Heart right ventricle (tissue), 16 donors: ENCODE measurements at regions not wholly inside any gene's neighbourhood (a gene's known extent, or its start where the extent isn't known, plus 50 kb on each side); places are given as distances from the start of the nearest gene placed in this dataset.
"Not testable (repeated sequence)": the region's sequence is repeated elsewhere in the genome, so short reads cannot be mapped to it uniquely, and the experiment has no call there.

Experiments
- ATAC-seq, 8 donors: fragments of 200-7000 bp; cut with Tn5 transposase; one replicate each; pipeline ENCODE4 v1.9.1; 2020; ENCODE audit warnings: mild to moderate bottlenecking in 8 of 8, moderate library complexity in 8 of 8, moderate number of reproducible peaks in 1 of 8
- DNase-seq, 2 donors: peaks; one replicate each; pipeline ENCODE4 v3.0.0-alpha.2; 2020
- H3K27ac ChIP-seq, 10 donors: fragments of 200-600 bp; sonication (generic) in 2 of 10; one replicate each; pipeline versions ENCODE4 v1.5.0 to v1.8.0; 2020 to 2022; ENCODE audit warnings: mild to moderate bottlenecking in 3 of 10
- H3K27me3 ChIP-seq, 7 donors: fragments of 200-600 bp; one replicate each; pipeline ENCODE4 v1.8.0; 2021 to 2022; ENCODE audit warnings: mild to moderate bottlenecking in 2 of 7
- H3K36me3 ChIP-seq, 9 donors: fragments of 200-600 bp; sonication (generic) in 1 of 9; one replicate each; pipeline versions ENCODE4 v1.5.0 to v1.8.0; 2020 to 2022; ENCODE audit warnings: mild to moderate bottlenecking in 2 of 9
- H3K4me1 ChIP-seq, 9 donors: fragments of 200-600 bp; sonication (generic) in 1 of 9; one replicate each; pipeline versions ENCODE4 v1.5.0 to v1.8.0; 2020 to 2022; ENCODE audit warnings: mild to moderate bottlenecking in 4 of 9
- H3K4me3 ChIP-seq, 10 donors: fragments of 200-600 bp; sonication (generic) in 2 of 10; one replicate each; pipeline versions ENCODE4 v1.5.0 to v1.8.0; 2020 to 2022; ENCODE audit warnings: mild to moderate bottlenecking in 7 of 10, moderate library complexity in 2 of 10
- H3K9me3 ChIP-seq, 11 donors: fragments of 200-600 bp in 10 of 11; sonication (generic) in 2 of 11; one replicate each; pipeline versions ENCODE4 v1.5.0 to v1.8.0; 2013 to 2022; ENCODE audit warnings: mild to moderate bottlenecking in 2 of 11, control low read depth in 1 of 11, moderate library complexity in 1 of 11
- CTCF ChIP-seq, 9 donors: fragments of 200-600 bp; sonication (generic) in 2 of 9; IDR thresholded peaks; one replicate each; pipeline versions ENCODE4 v1.5.0 to v1.8.0; 2021 to 2022; ENCODE audit warnings: antibody characterized with exemption in 9 of 9, mild to moderate bottlenecking in 5 of 9, moderate library complexity in 1 of 9
- WGBS, 2 donors: extraction: QIAGEN DNeasy Blood & Tissue Kit; methylation state at CpG; one replicate each; pipeline ENCODE4 v1.1.7; 2013; ENCODE audit warnings: inconsistent platforms in 1 of 2; 5-methylcytosine and 5-hydroxymethylcytosine counted together
- intact Hi-C, 10 donors: fragments of 100-400 bp; cut with DNase I; formaldehyde crosslinking; loops; one replicate each; pipeline versions ENCODE4 v1.11.1 to v1.14.2; 2022
- donor health status: Arrhythmogenic right ventricular cardiomyopathy.
- donor health status: ischemic (EF 13 %, LVEDD 7.1; RV severe dilation, severe dysfunction).
- donor health status: healthy with polysubstance abuse.
- donor health status: DM: no; HTN: yes; CAD: no.
- donor health status: DM: no; HTN: no; CAD: no.
- donor health status: ischemic (EF 25% LVEDD 6.9; RV normal size, moderate dysfunction).
- donor health status: ischemic (EF 25% LVEDD 5.7; RV mildly dilated, moderate dysfunction).
- donor health status: healthy.
- donor health status: DM: yes; HTN: yes; CAD: no.
- donor health status: Ischemic cardiomyopathy.
- donor health status: ischemic (EF 35%, LVEDD 5.7; RV mildly dilated, moderate dysfunction).
- donor health status: nonischemic (EF 11% LVEDD 7.7; RV severe dilation, severe dysfunction).
- donor health status: DM: yes; HTN: yes; CAD: no.
- donor health status: PGD.
- donor health status: ischemic (EF 29% LVEDD 5.4; RV normal size, mild dysfunction).
- donor health status: nonischemic (EF 23%, LVEDD 6.1; RV moderate dilation, normal function).

GRCh38 chr21:8992731-8993174 is 1528.6 kb upstream of the TPTE start:
- Histone ChIP-seq H3K4me3 (no peak overlapping the region), H3K27ac (no peak overlapping the region), H3K4me1 (no peaks in the 10 kb centered on the region), H3K27me3 (peaks cover 0 to 66% (median 58%) of the 10 kb centered on the region in 7 donors), H3K9me3 (peaks cover 0 to 79% (median 4%) of the 10 kb centered on the region in 11 donors), H3K36me3 (no peaks in the 10 kb centered on the region)
- WGBS, 2 donors: 53 to 55% methylated on average over 6 of the region's 6 CpGs
- ATAC-seq (peak in 6 of 8 donors; percentile 9 to 66 (median 36)), DNase-seq (no peak)
- intact Hi-C loops: no loop called here
- TF ChIP-seq CTCF (IDR thresholded peaks at IDR 0.05): no peak

- peaks cover 0 to 84% (median 4%) of the 10 kb centered on the region in 11 donors for H3K9me3 ChIP-seq
- WGBS, 2 donors: 34 to 35% methylated on average over 3 of the region's 3 CpGs
- no peaks in the 10 kb centered on the region for H3K36me3 ChIP-seq
- H3K27ac ChIP-seq: no peak overlapping the region
- peaks cover 0 to 66% (median 58%) of the 10 kb centered on the region in 7 donors for H3K27me3 ChIP-seq
- intact Hi-C loops: no loop called here
- peaks cover 0 to 6% (median 0%) of the 10 kb centered on the region in 9 donors for H3K4me1 ChIP-seq
- TF ChIP-seq CTCF (IDR thresholded peaks at IDR 0.05): no peak
- no peak overlapping the region for H3K4me3 ChIP-seq
- peak in 2 of 8 donors; percentile 10 to 15 for ATAC-seq
- DNase-seq: no peak
Measured at GRCh38 chr21:8993284-8993942, 1528.0 kb upstream of the TPTE start.

- intact Hi-C loops: no loop called here
- H3K27ac ChIP-seq: no peak overlapping the region
- no peak overlapping the region for H3K4me3 ChIP-seq
- H3K36me3 ChIP-seq: no peaks in the 10 kb centered on the region
- peaks cover 0 to 84% (median 4%) of the 10 kb centered on the region in 11 donors for H3K9me3 ChIP-seq
- 47 to 48% methylated on average over 7 of the region's 7 CpGs for WGBS, 2 donors
- peaks cover 0 to 66% (median 54%) of the 10 kb centered on the region in 7 donors for H3K27me3 ChIP-seq
- no peak for ATAC-seq
- no peak for DNase-seq
- TF ChIP-seq CTCF (IDR thresholded peaks at IDR 0.05): no peak
- H3K4me1 ChIP-seq: peaks cover 0 to 9% (median 0%) of the 10 kb centered on the region in 9 donors
Measured at GRCh38 chr21:8993943-8994639, 1527.3 kb upstream of the TPTE start.

GRCh38 chr21:8994640-8995511 is 1526.5 kb upstream of the TPTE start:
- Histone ChIP-seq H3K27ac (no peak overlapping the region), H3K9me3 (peaks cover 0 to 78% (median 0%) of the 10 kb centered on the region in 11 donors), H3K27me3 (peaks cover 0 to 58% (median 46%) of the 10 kb centered on the region in 7 donors), H3K36me3 (no peaks in the 10 kb centered on the region), H3K4me3 (no peak overlapping the region), H3K4me1 (peaks cover 0 to 9% (median 0%) of the 10 kb centered on the region in 9 donors)
- no peak for TF ChIP-seq CTCF (IDR thresholded peaks at IDR 0.05)
- no peak for DNase-seq
- ATAC-seq: no peak
- 39 to 40% methylated on average over 7 of the region's 7 CpGs for WGBS, 2 donors
- intact Hi-C loops: no loop called here

GRCh38 chr21:8996487-8996968 is 1524.9 kb upstream of the TPTE start:
- H3K4me3 ChIP-seq, H3K36me3 ChIP-seq, H3K27ac ChIP-seq, intact Hi-C loops, DNase-seq, H3K4me1 ChIP-seq, ATAC-seq: not testable (repeated sequence)
- 25 to 37% methylated on average over 1 of the region's 1 CpG for WGBS, 2 donors
- peaks cover 0 to 47% (median 32%) of the 10 kb centered on the region in 7 donors for H3K27me3 ChIP-seq
- peaks cover 0 to 72% (median 5%) of the 10 kb centered on the region in 11 donors for H3K9me3 ChIP-seq
